ENCODE measurements at regions not wholly inside any gene's neighbourhood (a gene's known extent, or its start where the extent isn't known, plus 50 kb on each side); places are given as distances from the start of the nearest gene placed in this dataset.

- Histone ChIP-seq H3K9me2 (no peaks in the 10 kb centered on the region), H3K4me2 (no peak overlapping the region), H2AFZ (ENCODE audit: low read depth) (no peak overlapping the region), H4K20me1 (ENCODE audit: insufficient read depth) (no peaks in the 10 kb centered on the region), H3F3A (replicated peaks; ENCODE audit: insufficient read depth) (no peaks in the 10 kb centered on the region), H3K79me2 (ENCODE audit: insufficient read depth) (no peaks in the 10 kb centered on the region), H3K27ac (ENCODE audit: low read depth in 2 of 2, low read length in 1 of 2) (no peak overlapping the region), H3K4me1 (ENCODE audit: control insufficient read depth in 1 of 2, insufficient read depth in 2 of 2, low read depth in 1 of 2, low read length in 1 of 2) (no peaks in the 10 kb centered on the region; a peak in 1 of 4 replicates), H3K36me3 (replicated peaks in 1 of 2; ENCODE audit: control insufficient read depth in 1 of 2, insufficient read depth in 2 of 2, low read length in 1 of 2) (no peaks in the 10 kb centered on the region), H3K4me3 (ENCODE audit: low read depth in 2 of 2, low read length in 1 of 2) (no peak overlapping the region), H3K27me3 (ENCODE audit: insufficient read depth) (peaks cover 43% of the 10 kb centered on the region; the same call in 1 of the 2 replicates), H3K9ac (no peak overlapping the region), H3K9me3 (no peaks in the 10 kb centered on the region)
- TF ChIP-seq CTCF (IDR thresholded peaks at IDR 0.05) (no peak), USF2 (IDR thresholded peaks at IDR 0.05; ENCODE audit: borderline replicate concordance, low read depth, low read length) (no peak), MEF2A (IDR thresholded peaks at IDR 0.05; ENCODE audit: borderline replicate concordance, low read depth) (no peak), GATA2 (CRISPR knock-in tag; IDR thresholded peaks at IDR 0.05) (no peak), TAF1 (IDR thresholded peaks at IDR 0.05; ENCODE audit: borderline replicate concordance, low read depth, low read length) (no peak)
- ChIA-PET POLR2A (no interaction called here), CTCF (no interaction called here)
- DNase-seq = no peak
Observed at GRCh38 chr6:756224-756623, 63.3 kb upstream of the EXOC2 start.

GRCh38 chr6:754202-754601, 61.3 kb upstream of the EXOC2 start:
- Histone ChIP-seq H3K36me3 (replicated peaks in 1 of 2; ENCODE audit: control insufficient read depth in 1 of 2, insufficient read depth in 2 of 2, low read length in 1 of 2) (no peaks in the 10 kb centered on the region), H3K27ac (ENCODE audit: low read depth in 2 of 2, low read length in 1 of 2) (no peak overlapping the region), H3K4me2 (no peak overlapping the region), H3F3A (replicated peaks; ENCODE audit: insufficient read depth) (no peaks in the 10 kb centered on the region), H3K9me2 (no peaks in the 10 kb centered on the region), H3K79me2 (ENCODE audit: insufficient read depth) (no peaks in the 10 kb centered on the region), H3K9ac (no peak overlapping the region), H3K4me3 (ENCODE audit: low read depth in 2 of 2, low read length in 1 of 2) (no peak overlapping the region), H2AFZ (ENCODE audit: low read depth) (no peak overlapping the region), H3K9me3 (no peaks in the 10 kb centered on the region), H3K4me1 (ENCODE audit: control insufficient read depth in 1 of 2, insufficient read depth in 2 of 2, low read depth in 1 of 2, low read length in 1 of 2) (no peaks in the 10 kb centered on the region), H4K20me1 (ENCODE audit: insufficient read depth) (no peaks in the 10 kb centered on the region), H3K27me3 (ENCODE audit: insufficient read depth) (peaks cover 31% of the 10 kb centered on the region; the same call in 1 of the 2 replicates)
- TF ChIP-seq GATA2 (CRISPR knock-in tag; IDR thresholded peaks at IDR 0.05) = no peak
- TF ChIP-seq USF1 (IDR thresholded peaks at IDR 0.05; ENCODE audit: borderline replicate concordance, low read depth) = no peak
- TF ChIP-seq ELF1 (IDR thresholded peaks at IDR 0.05) = no peak
- no peak for TF ChIP-seq PBX3 (IDR thresholded peaks at IDR 0.05)
- no peak for TF ChIP-seq TCF12 (IDR thresholded peaks at IDR 0.05)
- no peak for TF ChIP-seq CTCF (IDR thresholded peaks at IDR 0.05)
- TF ChIP-seq FOXM1 (IDR thresholded peaks at IDR 0.05; ENCODE audit: low read depth) = no peak
- TF ChIP-seq FOXJ3 (CRISPR knock-in tag; IDR thresholded peaks at IDR 0.05) = no peak
- no peak for TF ChIP-seq USF2 (IDR thresholded peaks at IDR 0.05; ENCODE audit: borderline replicate concordance, low read depth, low read length)
- no peak for TF ChIP-seq EP300 (IDR thresholded peaks at IDR 0.05; ENCODE audit: borderline replicate concordance in 1 of 2, low read depth in 1 of 2, low read length in 1 of 2)
- WGBS (ENCODE audit: low lambda C conversion rate) = 2% methylated on average over 3 of the region's 3 CpGs
- POLR2A ChIA-PET = no interaction called here
- no peak for DNase-seq
- CTCF ChIA-PET = interaction anchor here (1.2 kb wide), 1 partner anchor 161 kb away, joined by 3 read pairs; no protein-coding TSS in a partner anchor

Data from SK-N-SH (cell line).